ENCODE measurements at regions not wholly inside any gene's neighbourhood (a gene's known extent, or its start where the extent isn't known, plus 50 kb on each side); places are given as distances from the start of the nearest gene placed in this dataset.

GRCh38 chr7:16934722-16935340, 53.0 kb upstream of the AGR3 start:
- no peaks in the 10 kb centered on the region for H3K9me3 ChIP-seq (ENCODE audit: low read length)
- FAIRE-seq: no peak
- no TSS peak for BruUV-seq (replicated peaks)
- H2AFZ ChIP-seq (ENCODE audit: low read length): no peak overlapping the region
- in situ Hi-C loops (cut with HindIII; ENCODE audit: extremely low pct_ligation_motif_present, low pct_unique_long_range_greater_than_20kb) (loop anchor here (25.0 kb wide), 1 partner anchor 602 kb away; no protein-coding TSS in a partner anchor), intact Hi-C loops (cut with micrococcal nuclease; ENCODE audit: unreplicated experiment) (no loop called here)
- 37% methylated on average over 6 of the region's 6 CpGs for WGBS (ENCODE audit: low lambda C conversion rate)
- no peak for DNase-seq (ENCODE audit: low spot score)
- H3K27me3 ChIP-seq (ENCODE audit: control insufficient read depth in 1 of 2, insufficient read depth in 2 of 2, low read length in 2 of 2): no peaks in the 10 kb centered on the region; a peak in 1 of 5 replicates
- H3K4me1 ChIP-seq (ENCODE audit: insufficient read depth, low read length): no peaks in the 10 kb centered on the region
- H3K9ac ChIP-seq (ENCODE audit: insufficient read depth, low read depth, low read length): no peak overlapping the region
- POLR2A ChIA-PET: no interaction called here
- H3K36me3 ChIP-seq (replicated peaks in 1 of 2; ENCODE audit: control insufficient read depth in 1 of 2, insufficient read depth in 2 of 2, low read length in 2 of 2): no peaks in the 10 kb centered on the region
- ATAC-seq: no peak
- no peak overlapping the region for H3K4me3 ChIP-seq (replicated peaks in 1 of 3; ENCODE audit: insufficient read depth in 1 of 3, low read depth in 2 of 3, low read length in 3 of 3)
- no peaks in the 10 kb centered on the region for H3K79me2 ChIP-seq (ENCODE audit: insufficient read depth, low read length)
- H3K4me2 ChIP-seq (ENCODE audit: low read depth, low read length): no peak overlapping the region
- H3K27ac ChIP-seq (ENCODE audit: extremely low read length, insufficient read depth, low read length): no peak overlapping the region
- CTCF ChIA-PET (ENCODE audit: low intra/inter-chr PET ratio, low total read pairs): no interaction called here
- no peaks in the 10 kb centered on the region for H4K20me1 ChIP-seq (ENCODE audit: insufficient read depth, low read length)
- TF ChIP-seq HMGXB4 (CRISPR knock-in tag; IDR thresholded peaks at IDR 0.05; ENCODE audit: borderline replicate concordance in 1 of 2, low read depth in 1 of 2) (no peak), CENPBD1 (CRISPR knock-in tag; IDR thresholded peaks at IDR 0.05; ENCODE audit: borderline replicate concordance, low read depth) (no peak), ATM (IDR thresholded peaks at IDR 0.05; ENCODE audit: borderline replicate concordance) (no peak), SIX1 (CRISPR knock-in tag; IDR thresholded peaks at IDR 0.05; ENCODE audit: borderline replicate concordance) (no peak), RFX3 (CRISPR knock-in tag; IDR thresholded peaks at IDR 0.05) (no peak), ZNF232 (CRISPR knock-in tag; IDR thresholded peaks at IDR 0.05; ENCODE audit: borderline replicate concordance) (no peak), NCOA5 (CRISPR knock-in tag; IDR thresholded peaks at IDR 0.05) (no peak), GTF3A (CRISPR knock-in tag; conservative IDR thresholded peaks at IDR 0.05) (no peak), GLMP (CRISPR knock-in tag; IDR thresholded peaks at IDR 0.05; ENCODE audit: borderline replicate concordance) (no peak), ZBTB7A (CRISPR knock-in tag; IDR thresholded peaks at IDR 0.05) (no peak), ZNF788 (CRISPR knock-in tag; IDR thresholded peaks at IDR 0.05; ENCODE audit: borderline replicate concordance) (no peak), MIER3 (CRISPR knock-in tag; IDR thresholded peaks at IDR 0.05; ENCODE audit: borderline replicate concordance) (no peak), ZMAT5 (CRISPR knock-in tag; IDR thresholded peaks at IDR 0.05; ENCODE audit: borderline replicate concordance, low read depth) (no peak), SPEN (CRISPR knock-in tag; IDR thresholded peaks at IDR 0.05; ENCODE audit: low read depth) (no peak), KAT7 (CRISPR knock-in tag; IDR thresholded peaks at IDR 0.05; ENCODE audit: borderline replicate concordance) (no peak), ETS1 (CRISPR knock-in tag; IDR thresholded peaks at IDR 0.05) (no peak), DZIP1 (CRISPR knock-in tag; IDR thresholded peaks at IDR 0.05) (no peak)

Data from HepG2 (cell line).